NCI-H146 treated with DMSO at 0.1 percent for 48 hours (cell line): ENCODE measurements at regions not wholly inside any gene's neighbourhood (a gene's known extent, or its start where the extent isn't known, plus 50 kb on each side); places are given as distances from the start of the nearest gene placed in this dataset.
"Not testable (repeated sequence)": the region's sequence is repeated elsewhere in the genome, so short reads cannot be mapped to it uniquely, and the experiment has no call there.

Experiments
- DNase-seq: peaks from one replicate; lab custom pipeline; 2025; ENCODE audit not compliant: unreplicated experiment; lab: John Stamatoyannopoulos, UW

DNA sequence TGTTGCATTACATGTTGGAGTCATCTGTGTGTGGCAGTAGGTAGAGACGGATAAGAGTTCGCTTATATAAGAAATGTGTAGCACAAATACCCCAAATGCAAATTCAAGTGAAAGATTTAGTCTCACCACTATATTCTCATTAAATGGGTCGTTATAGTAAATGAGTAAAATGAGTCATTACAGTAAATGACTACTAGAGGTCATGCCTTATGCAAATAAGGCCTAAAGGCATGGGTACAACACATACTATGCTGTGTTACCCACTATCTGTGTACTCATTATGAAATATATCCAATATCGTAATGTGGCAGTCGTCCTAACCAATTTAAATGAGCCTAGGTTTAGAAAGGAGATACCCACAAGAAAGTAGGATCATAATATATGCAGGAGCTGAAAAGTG is 1603.1 kb downstream of the C4orf33 start:
- no peak for DNase-seq

DNA sequence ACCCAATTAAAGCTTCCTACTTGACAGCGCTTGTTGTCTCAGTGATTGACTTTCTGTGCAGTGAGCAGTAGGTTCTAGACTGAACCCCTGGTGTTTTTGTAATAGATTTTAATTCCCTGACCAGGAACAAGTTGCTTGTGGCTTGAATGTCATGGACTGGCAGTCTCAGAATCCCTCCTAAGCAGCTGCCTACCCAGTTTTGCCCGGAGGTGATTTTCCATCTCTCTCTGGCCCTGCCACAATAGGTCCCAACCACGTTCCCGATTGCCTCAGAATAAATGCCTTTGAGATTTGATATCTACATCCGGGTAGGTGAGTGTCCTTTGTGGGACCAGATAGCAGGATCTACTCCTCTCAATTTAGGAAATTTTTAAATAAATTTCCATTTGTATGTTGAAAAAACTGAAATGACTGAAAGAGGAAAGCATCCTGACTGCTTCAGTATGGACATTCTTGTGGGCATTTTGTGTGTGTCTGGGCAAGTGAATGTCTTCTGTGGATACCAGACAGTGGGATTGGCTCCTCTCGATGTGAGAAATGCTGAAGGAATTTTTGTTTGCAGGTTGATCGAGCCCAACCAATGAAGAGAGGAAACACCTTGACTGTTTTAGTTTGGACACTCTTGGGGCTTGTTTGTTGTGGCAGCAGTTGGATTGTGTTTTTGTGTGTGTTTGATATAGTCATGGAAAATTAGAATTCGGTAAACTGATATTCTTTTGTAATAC is 1607.4 kb downstream of the C4orf33 start:
- DNase-seq = no peak

DNA sequence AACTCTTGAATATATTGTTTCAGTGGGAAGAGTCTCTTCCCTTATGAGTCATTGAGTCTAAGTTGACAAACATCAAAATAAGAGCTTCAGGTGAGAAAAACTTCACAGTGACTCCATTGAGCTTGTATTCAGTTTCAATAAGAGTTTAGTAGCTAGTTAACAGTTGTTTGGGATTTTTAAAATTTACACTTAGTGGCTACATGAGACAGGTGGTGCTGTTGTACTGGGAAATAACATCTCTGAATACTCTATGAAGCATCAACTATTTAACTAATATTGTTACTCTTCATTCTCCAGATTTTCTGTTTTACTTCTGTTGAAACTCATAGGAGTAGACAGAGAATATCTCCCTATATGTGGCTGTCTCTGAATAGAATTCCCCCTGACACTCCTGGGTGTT is 1609.1 kb downstream of the C4orf33 start:
- DNase-seq = no peak

DNA sequence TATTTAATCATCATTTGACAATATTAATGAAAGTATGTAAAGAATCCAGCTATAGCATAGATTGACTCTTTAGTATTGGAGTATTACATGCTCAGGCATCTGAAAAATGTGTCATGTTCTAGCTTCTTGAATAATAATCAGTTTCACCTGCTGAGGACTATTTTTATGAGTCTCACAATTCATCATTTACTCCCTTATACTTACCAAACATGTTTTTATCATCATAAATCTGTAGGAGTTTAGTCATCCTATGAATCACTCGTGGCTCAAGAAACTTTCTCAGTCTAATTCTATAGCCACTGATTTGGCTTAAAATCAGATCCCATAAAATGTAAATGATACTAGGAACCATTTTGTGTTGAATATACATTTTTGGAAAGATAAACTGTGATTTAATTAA is 1616.1 kb downstream of the C4orf33 start:
- DNase-seq = no peak

DNA sequence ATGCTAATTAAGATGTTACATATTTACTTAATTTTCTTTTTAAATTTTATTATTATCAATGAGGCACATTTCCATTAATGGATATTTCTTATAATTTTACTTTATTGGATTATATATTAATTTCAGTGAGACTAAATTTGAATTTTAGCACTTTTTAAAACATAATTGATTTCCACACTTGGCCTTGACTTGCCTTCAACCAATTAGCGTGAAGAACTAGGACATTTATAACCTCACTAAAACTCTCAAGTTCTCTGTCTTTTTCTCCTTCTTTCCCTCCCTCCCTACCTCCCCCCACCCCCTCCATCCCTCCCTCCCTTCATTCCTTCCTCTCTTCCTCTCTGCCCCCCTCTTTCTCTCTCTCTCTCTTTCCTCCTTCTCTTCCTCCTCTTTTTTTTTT is 1618.1 kb downstream of the C4orf33 start:
- no peak for DNase-seq

DNA sequence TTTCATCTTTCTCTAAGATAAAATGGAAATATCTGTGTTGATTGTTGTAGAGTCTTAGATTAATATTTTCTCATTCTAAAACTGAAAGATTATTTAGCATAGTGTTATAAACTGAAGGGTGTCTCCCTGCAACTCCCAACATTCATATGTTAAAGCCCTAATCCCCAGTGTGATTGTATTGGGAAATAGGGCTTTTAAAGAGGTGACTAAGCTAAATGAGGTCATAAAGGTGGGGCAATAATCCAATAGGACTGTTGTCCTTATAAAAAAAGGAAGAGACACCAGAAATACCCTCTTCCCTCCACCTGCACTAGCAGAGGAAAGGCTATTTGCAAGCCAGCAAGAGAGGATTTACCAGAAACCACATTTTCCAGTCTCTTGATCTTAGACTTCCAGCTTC is 1626.4 kb downstream of the C4orf33 start:
- DNase-seq = no peak

DNA sequence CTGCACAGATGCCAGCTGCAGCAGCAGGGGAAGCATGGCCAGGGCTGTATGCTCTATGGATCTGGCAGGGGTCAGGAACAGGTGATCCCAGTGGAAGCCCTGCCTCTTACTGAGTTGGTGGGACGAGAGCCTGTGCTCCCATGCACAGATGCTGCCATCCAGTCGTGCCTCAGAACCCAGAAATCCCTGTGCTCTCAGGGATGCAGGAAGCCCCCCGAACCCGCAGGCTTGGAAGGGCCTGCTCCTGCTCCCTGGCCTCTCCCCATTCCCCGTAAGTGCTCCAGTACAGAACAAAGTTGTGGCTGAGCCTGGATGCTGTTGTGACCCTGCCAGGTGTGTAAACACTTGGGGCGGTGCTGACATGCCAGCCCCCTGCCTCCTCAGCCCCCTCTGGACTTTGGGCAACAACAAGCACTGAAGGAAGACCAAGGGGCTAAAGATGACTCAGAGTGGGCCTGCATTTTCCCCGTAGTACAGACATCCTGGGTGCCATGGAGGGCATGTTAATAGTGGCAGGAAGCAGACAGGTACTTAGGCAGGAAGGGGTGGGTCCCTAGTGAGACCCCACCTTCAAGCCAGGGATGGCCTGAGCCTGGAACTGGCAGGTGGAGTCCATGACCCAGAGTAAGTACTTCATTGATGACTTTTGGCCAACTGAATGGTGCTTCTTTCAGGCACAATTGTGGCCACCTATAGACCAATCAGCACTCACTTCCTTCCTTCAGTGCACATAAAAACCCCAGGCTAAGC is 1640.7 kb downstream of the C4orf33 start:
- DNase-seq = no peak

DNA sequence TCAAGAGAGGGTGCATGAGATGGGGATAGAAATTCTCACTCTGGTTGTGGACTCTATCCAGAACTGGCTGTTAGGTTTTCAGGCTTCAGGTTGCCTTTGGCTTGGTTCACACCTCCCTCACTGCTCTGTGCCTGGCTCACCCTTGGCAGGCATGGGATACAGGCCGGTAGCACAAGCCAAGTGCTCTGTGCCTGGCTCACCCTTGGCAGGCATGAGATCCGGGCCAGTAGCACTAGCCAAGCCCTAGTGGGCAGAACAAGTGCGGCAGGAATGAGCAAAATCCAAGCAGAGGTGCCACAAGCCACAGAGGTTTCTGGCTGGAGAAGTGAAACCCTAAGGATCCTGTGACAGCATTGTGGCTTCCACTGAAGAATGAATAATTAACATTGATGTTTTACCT is 1642.3 kb downstream of the C4orf33 start:
- DNase-seq = no peak

DNA sequence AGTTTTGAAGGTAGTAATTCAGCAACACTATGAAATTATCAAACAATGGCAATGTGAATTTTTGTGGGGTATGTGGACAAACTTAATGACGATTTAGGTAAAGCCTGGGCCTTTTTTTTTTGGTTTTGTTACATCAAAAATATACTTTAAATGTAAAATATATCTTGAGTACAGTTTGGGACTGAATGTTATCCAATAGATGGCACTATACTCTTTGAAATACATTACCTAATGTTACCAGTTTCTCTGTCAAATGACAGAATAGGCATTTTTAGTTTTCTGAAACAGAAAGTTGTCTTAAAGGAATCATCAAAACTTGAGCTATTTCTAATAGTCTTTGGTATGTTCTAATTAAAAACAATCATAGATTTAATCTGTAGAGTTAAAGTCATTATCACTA is 1651.9 kb downstream of the C4orf33 start:
- no peak for DNase-seq

DNA sequence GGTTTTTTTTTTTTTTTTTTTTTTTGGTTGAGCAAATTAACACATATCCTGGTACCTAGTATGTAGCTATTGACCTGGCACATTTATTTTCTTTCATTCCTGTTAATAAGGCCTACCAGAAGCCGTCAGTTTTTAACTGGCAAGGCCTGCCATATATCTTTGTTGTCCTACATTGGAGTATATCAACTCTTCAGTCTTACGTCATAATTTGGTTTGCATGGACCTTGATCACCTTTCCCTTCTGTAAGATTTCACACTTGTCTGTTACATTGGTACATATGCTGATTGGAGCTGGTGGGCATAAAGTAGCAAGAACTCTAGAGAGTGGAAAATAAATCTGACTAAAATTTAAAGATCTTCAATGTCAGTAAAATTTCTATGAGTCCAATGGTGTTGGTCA is 1658.0 kb downstream of the C4orf33 start:
- no peak for DNase-seq

DNA sequence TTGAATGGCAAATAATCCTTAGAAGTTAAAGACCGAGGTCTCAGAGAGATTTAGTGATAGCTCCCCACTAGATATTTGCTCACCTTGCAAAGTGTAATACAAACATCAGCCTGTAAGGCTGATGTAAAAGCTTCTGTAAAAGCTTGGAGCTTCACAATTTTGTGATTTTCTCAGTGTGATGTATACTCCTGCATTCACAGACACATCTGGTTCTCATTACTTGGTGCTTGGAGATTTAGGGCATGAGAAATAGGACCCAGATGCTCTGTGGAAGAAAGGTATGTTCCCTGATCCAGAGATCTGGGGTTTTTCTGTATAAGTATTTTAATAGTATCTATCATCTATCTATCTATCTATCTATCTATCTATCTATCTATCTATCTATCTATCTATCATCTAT is 1664.3 kb downstream of the C4orf33 start:
- no peak for DNase-seq

DNA sequence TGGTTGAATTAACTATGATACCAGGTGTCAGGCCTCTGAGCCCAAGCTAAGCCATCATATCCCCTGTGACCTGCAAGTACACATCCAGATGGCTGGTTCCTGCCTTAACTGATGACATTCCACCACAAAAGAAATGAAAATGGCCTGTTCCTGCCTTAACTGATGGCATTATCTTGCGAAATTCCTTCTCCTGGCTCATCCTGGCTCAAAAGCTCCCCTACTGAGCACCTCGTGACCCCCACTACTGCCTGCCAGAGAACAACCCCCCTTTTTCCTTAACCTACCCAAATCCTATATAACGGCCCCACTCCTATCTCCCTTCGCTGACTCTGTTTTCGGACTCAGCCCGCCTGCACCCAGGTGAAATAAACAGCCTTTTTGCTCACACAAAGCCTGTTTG is 1671.4 kb downstream of the C4orf33 start:
- DNase-seq = not testable (repeated sequence)

DNA sequence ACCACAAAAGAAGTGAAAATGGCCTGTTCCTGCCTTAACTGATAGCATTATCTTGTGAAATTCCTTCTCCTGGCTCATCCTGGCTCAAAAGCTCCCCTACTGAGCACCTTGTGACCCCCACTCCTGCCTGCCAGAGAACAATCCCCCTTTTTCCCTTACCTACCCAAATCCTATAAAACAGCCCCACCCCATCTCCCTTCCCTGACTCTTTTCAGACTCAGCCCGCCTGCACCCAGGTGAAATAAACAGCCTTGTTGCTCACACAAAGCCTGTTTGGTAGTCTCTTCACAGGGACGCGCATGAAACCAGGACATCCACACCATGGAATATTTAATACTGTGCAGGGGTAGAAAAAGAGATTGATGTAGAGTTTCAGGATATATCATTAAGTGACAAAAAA is 1677.0 kb downstream of the C4orf33 start:
- DNase-seq = not testable (repeated sequence)

DNA sequence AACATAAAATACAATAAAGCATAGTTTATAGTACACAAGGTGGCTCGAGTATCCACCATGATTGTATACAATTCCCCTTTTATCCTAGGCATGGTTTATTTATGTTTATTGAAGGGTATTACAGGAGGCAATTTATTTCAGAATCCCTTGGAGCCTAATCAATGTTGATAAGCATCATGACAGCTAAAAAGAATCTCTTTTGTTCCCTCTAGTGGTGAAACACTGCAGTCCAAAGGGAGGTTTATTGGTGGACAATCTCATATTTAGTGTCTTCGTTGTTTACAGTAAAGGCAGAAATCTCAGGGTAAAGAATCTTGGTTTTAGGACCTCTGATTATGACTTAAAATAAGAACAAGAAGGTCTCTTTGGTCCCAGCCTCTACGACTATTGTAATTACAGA is 1712.5 kb downstream of the C4orf33 start:
- no peak for DNase-seq

DNA sequence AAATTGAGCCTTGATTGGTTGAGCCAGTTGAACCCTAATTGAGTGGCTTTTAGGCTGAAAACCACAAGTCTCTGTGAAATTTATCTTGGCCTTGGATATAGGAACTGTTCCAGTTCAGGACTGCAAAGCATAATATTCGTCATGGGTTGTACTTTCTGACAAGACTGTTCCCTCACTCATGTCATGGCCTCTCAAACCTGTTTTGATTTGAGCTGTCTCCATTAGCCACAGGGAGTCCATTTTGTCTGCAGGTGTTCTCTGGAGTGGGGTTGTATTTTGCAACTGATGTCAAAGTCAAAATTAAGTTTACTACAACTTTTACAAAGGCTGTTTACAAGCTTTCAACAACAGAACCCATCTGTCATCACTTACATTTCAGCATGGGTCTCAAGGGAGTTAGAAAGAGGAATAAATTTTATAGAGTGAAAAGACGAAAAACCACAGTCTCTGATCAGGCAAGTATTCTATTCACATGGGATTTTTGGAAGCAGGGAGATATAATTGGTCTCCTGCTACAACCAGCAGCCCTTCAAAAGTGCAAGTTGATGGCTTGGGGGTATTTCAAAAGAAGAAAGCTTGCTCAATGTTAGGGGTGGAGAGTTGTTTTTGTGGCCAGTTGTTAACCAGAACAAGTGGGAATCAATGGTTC is 1716.3 kb downstream of the C4orf33 start:
- no peak for DNase-seq

DNA sequence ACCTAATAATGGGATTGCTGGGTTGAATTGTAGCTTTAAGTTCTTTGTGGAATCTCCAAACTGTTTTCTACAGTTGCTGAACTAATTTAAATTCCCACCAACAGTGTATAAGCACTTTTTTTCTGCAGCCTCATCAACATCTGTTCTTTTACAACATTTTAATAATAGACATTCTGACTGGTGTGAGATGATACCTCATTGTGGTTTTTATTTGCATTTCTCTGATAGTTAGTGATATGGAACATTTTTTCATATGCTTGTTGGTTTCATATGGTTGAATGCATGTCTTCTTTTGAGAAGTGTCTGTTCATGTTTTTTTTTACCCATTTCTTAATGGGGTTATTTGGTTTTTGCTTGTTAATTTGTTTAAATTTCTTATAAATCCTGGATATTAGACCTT is 1718.9 kb downstream of the C4orf33 start:
- no peak for DNase-seq

DNA sequence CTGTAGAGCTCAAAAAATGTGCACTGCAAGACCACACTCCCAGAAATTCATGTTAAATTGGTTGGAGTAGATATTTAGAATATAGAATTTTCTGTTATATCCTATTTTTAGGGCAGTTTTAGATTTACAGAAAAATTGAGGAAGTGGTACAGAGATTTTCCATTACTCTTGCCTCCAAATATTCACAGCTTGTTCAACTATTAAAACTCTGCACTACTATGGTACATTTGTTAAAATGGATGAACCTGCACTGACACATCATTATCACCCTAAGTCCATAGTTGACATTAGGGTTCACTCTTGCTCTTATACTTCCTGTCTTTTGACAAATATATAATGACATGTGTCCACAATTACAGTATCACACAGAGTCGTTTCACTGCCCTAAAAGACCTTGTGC is 1724.5 kb downstream of the C4orf33 start:
- no peak for DNase-seq

DNA sequence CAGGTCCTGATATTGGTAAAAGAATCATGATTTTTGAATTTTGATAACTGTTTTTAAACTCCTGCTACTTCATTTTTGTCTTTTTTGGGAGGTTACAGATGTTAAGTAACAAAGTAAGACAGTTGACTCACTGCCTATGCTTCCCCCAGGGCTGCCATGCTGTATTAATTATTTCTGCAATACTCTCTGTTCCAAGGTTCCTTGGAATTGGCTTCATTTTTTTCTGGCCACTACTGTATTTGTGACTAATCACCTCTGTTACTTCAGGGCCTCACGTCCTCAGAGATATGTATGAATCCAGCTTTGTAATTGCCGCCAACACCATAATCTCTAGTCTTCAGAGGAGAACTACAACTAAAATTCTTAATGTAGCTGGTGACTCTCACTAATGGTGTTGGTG is 1729.3 kb downstream of the C4orf33 start:
- no peak for DNase-seq

DNA sequence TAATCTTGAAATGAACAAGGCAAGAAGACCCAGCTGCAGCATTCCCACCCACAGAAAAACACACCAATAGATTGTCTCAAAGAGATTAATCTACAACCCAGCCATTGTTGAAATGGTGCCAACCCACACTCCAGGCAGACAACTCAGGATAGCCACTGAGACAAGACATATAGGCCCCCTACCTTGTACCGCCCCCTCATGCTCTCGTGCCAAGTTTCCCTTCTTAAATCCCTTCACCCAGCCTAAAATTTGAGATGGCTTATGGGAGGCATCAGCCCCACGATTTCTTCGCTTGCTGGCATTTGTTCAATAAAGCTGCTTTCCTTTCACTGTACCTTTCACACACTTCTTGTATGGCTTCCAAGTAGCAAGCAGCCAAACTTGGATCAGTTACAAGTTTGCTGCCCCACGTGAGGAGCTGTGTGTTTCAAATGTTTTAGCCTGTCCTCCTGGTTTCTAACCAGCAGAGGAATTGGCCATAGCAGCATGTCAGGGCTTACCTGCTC is 1754.1 kb downstream of the C4orf33 start:
- no peak for DNase-seq

DNA sequence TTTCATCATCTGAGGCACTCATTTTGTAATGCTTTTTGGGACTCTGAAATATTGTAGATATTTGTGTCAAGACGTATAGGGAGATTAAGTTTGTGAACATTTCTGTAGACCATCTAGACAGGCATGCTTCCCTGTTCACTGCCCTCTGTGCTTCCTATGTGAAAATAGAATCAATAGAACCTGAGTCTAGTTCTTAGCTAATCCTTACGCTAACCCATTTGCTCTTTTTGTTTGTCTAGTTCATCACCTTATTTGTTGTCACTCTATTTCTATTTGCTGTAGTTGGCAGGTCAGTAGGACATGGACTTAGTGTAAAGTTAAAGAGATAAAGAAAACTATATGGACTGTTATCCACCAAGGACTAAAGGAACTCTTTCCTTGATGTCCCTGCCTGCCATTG is 1755.2 kb downstream of the C4orf33 start:
- no peak for DNase-seq

DNA sequence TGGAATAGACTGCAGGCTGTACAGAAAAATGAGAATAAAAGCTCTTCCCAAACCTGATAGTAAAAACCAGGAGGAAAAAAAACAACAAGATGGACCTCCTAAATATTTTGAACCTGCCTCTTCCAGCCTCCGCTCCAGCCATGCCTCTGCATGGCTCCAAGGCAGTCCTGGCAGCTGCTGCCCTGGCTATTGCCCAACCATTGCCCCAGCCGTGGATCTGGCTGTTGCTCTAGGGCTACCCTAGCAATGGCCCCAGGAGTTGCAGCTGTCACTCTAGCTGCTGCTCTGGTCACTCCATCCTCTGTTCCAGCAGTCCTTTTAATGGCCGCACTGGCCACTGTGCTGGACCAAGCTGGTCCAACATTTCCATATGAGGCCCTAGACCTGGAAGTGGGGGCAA is 1756.0 kb downstream of the C4orf33 start:
- DNase-seq = no peak

DNA sequence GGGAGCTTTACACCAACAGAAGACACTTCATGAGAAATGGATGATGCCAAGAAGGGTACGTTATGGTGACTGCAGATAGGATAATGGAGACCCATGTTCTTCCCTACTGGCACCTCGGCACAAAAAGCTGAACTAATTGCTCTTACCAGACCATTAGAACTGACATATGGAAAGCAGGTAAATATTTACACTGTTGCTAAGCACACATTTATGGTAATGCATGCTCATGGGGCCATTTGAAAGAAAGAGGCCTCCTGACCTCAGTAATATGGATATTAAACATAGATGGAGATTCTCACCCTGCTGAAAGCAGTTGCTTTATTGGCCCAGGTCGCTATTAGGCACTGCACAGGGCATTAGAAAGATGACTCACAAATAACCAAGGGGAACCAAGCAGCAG is 1759.6 kb downstream of the C4orf33 start:
- no peak for DNase-seq
